DMS153 (cell line): ENCODE measurements at regions not wholly inside any gene's neighbourhood (a gene's known extent, or its start where the extent isn't known, plus 50 kb on each side); places are given as distances from the start of the nearest gene placed in this dataset.

Experiments used
- DNase-seq: peaks from one replicate; lab custom pipeline; 2025; lab: John Stamatoyannopoulos, UW

DNA sequence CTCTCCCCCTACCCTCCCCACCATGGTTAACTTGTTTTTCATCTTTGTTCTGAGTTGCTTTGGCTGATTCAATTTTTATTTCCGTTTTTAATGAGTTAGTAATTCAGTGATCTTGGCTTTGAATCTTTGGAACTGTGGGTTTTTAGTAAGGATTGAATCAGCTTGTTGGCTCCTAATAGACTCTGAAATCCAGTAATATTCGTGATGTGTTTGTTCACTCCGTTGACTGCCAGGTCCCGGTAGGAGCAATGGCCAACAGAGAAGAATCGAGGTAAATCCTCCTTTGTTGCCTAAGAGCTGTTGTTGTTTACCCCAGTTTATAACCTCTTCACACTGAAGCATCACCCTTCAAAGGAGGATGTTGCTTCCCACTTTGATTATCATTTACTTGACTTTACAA lies 92.7 kb downstream of the PCSK1 start:
- DNase-seq, result no peak

DNA sequence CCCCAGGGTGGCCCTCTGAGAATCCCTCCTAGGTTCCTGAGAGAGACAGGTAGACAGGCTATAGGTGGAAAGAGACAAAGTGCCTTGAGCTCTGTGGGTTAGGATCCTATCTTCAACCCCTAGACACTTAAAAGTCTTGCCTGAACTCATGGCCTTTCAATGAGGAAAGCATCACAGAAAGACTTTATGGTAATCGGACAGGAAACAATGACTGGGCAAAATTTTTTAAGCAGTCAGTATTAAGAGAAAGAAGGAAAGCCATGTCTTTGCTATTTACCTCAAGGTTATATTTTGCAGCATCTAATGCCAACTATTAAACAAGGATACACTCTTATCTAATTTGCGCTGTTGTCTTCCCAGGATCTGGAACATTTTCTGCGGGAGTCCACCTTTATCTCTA lies 93.2 kb downstream of the PCSK1 start:
- DNase-seq, result no peak

DNA sequence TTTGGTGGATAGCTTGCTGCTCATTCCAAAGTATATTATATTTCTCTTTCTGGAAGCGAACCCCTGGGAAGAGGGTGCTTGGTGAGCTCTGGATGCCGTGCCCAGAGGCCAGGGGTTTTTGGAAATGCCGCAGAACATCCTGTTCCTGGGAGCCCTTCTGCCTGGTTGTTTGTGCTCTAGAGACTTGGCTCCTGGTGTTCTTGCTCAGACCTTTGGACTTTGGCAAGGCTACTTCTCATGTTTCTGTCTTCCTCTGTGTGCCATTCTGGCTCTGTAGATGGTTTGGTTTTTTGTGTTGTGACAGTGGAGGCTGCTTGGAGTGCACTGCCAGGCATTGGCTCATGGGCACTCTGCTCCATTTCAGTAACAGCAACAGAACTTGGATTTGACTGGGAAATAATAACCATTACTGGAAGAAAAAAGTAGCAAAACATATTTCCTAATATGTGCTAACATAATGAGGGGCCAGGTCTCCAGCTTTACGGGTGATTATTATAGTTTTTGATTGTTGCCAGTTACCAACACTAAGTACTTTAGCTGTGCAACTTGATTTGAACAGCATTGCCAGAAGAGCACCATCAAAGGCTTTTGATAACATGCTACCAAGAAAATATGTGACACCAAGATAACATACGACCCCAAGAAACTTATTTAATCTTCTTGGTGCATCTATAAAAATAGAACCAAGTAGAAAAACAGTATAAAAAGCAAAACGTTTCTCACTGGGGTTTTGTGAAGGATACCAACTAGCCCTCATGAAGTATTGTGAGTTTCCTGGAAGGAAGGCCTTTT lies 94.2 kb downstream of the PCSK1 start:
- DNase-seq, result no peak

DNA sequence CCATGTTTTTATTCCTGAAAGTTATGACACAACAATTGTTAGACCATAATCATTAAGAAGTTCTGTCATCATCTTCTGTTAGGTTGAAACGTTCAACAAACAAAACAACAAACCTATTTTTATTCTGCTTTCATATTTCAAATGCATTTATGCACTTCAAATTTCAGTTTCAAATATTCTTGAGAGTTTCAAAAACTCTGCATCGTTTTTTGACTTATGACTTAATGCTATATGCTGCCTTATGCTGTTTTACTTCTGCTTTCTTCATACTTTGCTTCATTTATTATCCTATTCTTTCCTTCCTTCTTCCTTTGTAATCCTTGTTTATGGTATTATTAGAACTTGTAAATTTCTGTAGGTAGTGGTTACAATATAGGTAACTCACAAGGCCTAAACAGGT lies 95.0 kb downstream of the PCSK1 start:
- DNase-seq, result no peak

DNA sequence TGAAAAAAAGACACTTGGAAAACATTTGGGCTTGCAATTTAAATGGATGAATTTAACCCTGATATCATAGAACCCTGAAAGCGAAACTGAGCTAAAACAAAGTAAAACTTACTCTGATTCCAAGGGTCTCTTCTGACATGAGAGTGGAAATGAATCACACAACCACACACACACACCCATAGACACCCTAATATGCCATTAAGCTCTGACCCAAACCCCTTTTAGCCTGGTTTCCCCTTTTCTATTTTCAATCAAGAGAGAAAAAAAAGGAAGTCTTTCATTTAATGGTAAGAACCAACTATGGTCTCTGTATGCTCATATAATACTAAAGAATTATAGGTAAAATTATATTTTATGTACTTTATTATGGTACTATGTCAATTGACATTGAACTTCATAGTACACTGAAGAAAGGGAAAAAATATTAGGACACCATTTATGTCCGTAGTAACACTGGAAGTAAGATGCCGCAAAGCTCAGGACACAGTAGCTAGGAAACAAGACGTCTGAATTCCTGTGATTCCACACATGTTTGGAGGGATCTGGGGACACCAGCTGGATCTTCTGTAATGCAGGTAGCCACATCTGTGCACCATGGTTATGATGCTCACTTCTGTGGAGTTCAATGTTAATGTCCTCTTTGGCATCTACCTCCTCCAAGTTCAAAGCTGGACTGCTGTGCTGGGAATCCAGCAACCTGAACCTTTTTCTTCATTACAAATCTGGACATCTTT lies 95.8 kb downstream of the PCSK1 start:
- no peak for DNase-seq

DNA sequence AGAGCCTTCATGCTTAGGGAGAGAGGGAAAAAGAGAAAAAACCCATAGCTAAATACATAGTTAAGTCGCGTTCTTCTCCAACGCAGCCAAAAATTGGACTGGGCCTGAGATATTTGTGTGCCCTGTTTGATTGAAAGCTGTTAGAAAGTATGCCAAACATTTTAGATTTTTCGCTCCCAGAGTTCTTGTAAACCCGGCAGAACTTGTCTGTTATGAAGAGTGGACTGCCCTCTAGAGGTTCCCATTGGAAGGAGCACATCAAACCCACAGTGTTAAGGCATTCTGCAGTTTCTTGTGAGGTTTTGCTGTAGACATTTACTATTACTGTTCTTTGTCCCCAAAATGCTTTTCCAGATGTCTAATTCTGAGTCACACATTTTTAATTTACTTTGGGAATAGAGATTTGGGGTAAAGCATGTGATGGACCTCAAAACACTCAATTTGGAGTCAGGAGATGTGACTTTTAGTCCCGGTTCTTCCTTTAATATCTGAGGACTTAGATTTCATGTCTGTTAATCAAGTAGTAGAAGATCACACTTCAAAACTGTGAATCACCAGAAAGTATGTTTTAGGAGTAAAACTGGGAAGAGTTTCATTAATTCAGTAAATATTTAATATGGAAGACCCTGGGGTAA lies 96.6 kb downstream of the PCSK1 start:
- no peak for DNase-seq

DNA sequence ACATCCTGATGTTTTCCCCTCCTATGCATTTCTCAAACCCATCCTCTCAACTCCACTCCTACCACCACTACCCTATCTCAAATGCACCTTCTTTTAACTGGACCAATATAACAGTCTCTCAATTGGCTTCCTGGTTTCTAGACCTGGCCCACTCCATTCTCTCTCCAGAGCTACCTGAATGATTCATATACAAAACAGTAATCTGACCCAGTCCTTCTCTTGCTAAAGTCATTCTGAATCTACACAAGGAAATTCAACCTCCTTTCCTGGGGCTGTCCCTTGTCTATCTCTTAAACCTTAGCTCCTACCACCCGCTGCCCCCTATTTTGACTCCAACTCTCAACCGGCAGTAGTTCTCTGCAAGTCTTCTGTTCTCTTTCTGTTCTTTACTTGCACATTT lies 97.2 kb downstream of the PCSK1 start:
- no peak for DNase-seq

DNA sequence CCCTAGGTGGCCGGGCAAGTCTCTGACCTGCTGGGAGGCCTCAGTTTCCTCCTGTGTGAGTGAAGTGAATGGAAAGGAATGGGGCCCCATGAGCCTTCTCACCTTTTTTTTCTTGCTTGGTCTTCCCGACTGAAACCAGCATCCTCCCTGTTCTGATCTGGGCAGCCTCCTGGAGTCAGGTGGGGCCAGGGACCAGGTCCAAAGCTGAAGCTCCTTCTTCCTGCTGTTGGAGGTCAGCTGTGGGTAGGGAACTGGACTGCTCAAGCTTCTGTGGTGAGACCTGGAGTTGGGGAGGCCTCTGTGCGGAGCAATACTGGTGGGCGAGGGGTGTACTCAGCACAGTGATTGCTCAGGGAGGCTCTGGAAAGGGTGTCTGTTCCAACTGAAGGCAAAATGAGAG lies 99.7 kb downstream of the PCSK1 start:
- DNase-seq, result no peak

DNA sequence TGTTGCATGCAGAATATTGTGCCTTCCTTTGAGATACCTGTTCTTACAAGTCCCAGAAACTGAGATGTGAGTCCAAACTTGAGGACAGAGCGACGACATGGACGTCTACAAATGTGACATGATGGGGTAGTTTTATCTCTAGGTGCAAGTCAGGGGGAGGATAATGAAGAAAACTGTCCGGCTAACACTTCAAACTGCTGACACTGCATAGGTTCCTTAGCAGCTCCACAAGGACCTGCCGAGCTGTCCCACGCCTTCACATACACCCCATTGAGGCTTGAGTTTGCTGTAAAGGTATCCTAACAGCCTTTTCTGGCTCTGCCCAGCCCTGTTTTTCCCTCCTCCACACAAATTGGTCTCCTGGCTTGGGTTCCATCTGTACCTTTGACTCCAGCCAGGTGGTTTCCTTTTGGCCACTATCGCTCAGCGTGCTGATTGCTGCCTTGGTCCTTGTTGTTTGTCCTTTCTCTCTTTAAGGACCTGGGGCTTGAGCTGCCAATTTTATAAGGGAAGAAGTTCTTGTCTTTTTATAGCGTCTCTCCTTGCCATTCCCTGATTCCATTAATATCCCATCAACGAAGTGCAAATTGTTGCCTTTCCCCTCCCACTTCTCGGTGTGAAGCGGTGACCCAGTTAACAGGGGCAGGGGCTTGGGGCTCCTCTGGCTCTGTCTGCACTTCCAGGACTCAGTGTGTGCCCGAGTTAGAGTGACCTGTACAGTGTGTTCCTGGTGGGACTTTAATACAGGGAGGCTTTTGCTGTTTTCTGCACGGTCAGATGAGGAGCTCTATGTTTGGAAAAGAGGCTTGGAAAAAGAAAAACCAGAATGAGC lies 100.3 kb downstream of the PCSK1 start:
- DNase-seq, result no peak

DNA sequence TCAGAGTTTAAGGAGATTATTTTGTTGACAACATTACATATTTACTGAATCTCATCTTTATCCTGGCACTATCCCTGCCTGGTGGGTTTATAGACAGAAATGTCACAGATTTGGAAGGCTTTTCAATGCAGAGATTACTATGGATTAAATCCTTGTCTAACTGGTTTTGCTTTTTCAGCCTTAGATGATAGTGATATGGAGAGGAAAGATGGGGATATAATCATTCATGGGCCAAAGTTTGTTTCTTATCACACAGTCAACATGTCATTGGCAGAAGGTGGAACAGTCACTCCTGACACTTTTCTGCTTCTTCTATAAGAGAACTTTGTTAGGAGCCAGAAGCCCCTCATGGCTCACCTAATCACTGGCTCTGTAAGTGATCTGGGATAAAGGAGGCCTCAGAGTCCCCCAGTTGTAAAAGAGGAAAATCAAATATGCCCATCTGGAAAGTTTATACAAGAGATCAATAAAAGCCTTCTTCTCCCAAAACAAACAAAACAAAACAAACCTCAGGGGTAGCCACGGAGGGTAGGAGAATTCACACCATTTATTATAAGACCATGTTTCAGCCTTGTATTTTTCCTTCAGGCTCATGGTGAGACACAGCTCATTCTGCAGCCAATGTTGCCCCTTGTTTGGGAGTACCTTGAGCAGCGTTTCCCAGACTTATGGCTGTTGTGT lies 101.2 kb downstream of the PCSK1 start:
- DNase-seq, result no peak

DNA sequence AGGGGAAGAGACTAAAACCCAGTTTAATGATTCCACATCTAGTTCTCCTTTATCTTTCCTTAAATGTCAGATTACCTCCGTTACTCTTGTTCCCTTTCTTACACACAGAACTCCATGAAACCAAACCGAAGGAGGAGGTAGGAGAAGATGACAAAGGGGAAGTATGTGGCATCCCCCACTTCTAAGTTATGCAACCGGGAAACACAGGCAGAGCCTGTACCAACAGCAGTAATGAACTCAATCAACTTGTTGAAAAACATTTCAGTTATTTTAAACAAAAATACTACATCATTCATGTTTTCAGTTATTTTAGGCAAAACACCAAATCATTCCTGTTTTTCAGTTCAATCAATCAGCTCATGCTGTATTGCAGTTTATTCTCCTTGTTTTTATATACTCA lies 101.8 kb downstream of the PCSK1 start:
- DNase-seq, result no peak

DNA sequence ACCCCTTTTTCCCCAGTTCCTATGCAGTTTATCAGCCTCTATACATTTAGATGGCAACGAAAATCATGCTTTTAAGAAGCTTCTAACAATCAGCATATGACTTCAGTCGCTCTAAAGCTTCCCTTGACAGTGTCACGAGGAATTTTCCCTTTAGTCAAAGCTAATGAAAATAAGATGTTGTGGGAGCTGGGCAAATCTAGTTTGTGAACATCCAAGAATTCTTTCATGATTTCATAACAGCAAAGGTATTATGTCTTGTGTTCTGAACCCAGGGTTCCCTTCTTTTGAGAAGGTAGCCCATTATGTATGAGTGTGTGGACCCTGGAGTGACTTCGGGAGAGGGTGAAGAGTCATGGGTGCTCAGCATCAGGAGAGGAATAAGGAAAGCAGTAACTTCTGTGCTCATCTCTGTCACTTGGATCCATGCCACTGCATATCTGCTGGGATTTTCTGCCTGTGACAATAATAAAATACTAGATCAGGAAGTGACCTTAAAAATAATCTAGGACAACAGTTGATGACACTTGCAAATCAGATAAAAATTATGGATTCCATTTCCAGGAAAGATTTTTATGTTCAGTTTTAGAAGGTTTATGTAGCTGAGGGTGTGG lies 102.4 kb downstream of the PCSK1 start:
- DNase-seq, result no peak

DNA sequence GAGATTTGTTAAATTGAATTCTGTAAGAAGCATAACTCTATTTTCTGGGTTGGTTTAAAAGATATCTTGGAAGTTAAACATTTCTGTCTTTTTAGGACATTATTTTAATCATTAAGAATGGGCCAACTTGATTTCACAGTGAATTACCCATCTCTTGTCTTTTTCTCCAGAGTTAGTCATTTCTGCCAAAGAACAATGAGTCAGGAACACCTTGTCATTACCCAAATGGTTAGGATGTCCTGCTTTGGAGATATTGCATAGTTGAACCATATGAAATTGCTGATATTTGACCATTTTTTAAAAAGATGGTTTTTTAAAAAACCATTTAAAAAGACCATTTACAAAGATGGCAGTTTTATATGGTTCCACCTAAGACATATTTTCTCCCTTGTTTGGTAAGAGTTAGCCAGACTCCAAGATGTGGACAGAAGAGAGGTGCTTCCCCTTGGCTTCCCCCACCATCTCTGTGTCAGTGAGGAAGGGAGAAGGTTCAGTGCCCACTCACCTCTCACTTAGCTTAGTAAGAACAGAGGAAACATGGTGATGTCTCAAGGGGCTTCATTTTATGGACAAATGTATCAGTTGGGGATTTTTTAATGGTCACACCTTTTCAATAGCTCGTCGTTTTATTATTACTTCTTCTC lies 103.0 kb downstream of the PCSK1 start:
- no peak for DNase-seq

DNA sequence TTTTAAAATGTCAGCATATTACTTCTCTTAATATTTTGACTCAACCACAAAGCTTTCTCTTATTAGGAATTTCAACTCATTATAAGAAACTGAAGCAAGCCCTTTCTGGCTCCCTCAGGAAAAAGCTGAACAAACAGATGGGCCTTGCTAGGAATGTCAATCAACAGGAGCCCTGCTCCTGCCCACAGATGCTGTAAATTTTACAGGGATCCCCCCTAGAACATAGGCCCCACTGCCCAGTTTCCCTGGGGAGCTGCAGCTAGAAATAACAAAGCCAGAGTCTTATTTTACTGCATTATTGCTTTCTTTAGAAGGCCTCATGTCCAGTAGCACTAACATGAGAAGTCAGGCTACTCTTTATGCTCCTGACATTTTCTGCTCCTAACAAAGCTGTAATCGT lies 103.8 kb downstream of the PCSK1 start:
- no peak for DNase-seq

DNA sequence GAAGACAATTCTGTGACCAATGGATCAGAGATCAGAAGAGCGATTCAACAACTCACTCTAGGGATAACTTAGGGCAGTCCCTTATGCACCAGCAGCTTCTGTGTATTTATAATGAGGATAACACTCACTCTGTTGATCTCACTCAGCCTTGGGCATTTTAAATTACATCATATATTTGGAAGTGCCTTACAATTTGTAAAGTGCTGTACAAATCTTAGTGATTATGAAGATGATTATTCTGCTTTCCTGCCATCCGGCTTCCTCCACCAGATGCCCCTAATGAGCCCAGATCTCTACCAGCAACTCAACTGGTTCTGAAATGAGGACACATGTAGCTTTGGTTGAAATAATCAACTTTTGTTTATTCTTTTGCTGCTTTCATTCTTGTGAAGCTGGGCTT lies 105.3 kb downstream of the PCSK1 start:
- no peak for DNase-seq

DNA sequence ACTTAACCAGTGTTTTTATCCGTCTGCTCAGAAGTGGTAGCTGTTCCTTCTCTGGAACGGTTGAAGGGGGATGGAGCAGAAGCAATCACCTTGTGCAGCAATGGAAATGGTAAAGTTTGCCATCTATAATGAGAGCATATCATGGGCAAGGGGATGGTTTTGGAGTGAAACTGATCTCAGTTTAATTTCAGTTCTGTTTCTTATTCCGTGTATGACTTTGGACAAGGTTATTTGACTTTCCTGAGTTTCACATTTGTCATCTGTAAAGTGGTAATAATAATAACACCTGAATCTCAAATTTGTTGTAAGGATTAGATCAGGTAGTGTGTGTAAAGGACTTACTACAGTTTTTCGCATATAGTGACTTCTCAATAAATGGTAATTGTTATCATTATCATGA lies 106.1 kb downstream of the PCSK1 start:
- DNase-seq, result no peak

DNA sequence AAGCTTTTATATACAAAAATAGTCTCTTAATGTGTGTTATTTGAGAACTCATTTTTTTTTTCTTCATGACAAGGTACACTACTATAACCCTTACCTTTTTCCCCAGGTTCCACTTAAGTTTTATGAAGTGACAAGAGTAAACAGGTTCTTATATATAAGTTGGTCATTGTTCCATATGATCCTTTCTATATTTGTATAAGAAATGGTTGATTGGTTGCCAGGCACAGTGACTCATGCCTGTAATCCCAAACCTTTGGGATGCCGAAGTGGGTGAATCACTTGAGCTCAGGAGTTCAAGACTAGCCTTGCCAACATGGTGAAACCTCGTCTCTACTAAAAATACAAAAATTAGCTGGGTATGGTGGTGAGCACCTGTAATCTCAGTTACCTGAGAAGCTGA lies 108.3 kb downstream of the PCSK1 start:
- no peak for DNase-seq

DNA sequence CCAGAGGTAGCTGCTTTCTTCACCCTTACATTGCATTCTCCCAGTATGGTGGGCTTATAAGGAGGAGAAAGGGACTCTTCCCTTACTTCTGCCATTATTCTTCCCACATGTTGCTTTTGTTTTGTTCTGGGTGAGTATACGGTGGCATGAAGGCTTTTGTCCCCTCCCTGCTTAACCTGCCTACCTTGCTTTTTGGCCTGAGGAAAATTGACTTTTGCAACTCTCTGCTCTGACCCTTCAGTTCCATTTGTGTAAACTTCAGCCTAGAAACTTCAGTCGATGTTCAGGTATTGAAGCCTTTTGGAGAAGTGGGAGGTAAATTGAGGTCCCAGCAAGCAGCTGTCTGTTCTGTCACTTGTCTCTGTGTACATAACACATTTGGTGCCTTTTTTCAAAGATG lies 110.2 kb downstream of the PCSK1 start:
- no peak for DNase-seq

DNA sequence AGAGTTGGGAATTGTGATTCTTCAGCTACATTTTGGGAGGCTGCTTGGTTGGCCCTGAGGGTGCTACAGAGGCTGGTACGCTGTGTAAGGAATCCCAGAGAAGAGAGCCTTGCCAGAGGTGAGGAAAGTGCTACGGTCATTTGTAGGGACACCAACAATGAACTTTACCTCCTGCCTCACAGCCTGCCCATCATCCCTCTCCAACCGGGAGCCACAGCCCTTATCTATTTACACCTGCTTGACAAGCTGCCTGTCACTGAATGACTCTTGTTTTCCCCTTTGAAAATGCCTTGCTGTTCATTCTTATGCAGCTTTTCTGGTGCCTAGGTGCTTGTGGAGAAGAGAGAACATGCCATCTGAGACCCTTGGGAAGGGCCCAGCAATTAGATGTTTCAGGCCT lies 110.8 kb downstream of the PCSK1 start:
- DNase-seq, result no peak

DNA sequence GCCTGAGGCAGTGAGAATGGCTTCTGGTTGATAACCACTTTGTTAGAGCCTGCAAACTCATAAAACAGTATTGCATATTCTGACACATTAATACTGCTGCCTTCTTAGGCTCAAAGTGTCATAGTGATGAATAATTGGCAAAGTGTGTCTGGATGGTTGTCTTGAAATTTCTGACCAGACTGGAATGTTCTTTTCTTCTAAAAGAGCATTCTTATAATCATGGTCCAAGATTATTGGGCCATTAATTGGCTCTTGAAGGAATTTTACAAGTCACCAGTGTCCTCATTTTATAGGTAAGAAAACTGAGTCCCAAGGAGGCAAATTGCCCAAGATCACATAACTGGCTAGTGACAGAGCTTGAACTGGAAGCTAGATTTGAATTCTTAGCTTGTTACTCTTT lies 111.7 kb downstream of the PCSK1 start:
- no peak for DNase-seq

DNA sequence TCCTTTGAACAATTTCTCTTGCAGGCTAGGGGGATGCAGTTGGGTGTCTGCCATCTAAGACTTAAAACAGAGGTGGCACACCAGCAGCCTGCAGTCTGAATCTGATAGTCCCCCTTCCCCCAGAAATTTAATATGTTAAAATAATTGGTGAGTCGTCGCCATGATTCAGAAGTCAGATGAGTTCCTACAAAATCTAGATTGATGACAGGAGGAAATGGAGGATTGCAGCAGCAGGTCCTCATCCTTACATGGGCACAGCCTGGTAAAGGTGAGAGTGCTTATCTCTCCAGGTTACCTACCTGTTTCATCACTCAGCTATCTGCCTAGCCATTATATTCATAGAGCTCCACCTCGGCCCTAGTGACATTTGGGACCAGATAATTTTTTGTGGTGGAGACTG lies 112.3 kb downstream of the PCSK1 start:
- DNase-seq, result no peak
